GM23248 (cell line): ENCODE measurements at regions not wholly inside any gene's neighbourhood (a gene's known extent, or its start where the extent isn't known, plus 50 kb on each side); places are given as distances from the start of the nearest gene placed in this dataset.
A peak's percentile ranks its signal among the peaks of the same experiment; 100 is the strongest.

Source experiments
- DNase-seq: peaks from one replicate; pipeline ENCODE4 v3.0.0-alpha.2; 2015
- H2AFZ ChIP-seq: fragments of 200-600 bp; sonication (generic); 2 replicates; pipeline ENCODE4 v1.6.1; 2016; ENCODE audit warnings: antibody characterized with exemption
- H3F3A ChIP-seq: fragments of 200-600 bp; sonication (generic); 2 replicates; pipeline ENCODE4 v1.6.1; 2016; ENCODE audit warnings: mild to moderate bottlenecking, antibody characterized with exemption, mixed run types; ENCODE audit not compliant: insufficient read depth
- H3K27ac ChIP-seq: fragments of 200-600 bp; sonication (generic); 2 replicates; pipeline ENCODE4 v1.5.1; 2016; ENCODE audit warnings: mild to moderate bottlenecking
- H3K27me3 ChIP-seq: fragments of 200-600 bp; sonication (generic); replicated peaks from 2 replicates; pipeline ENCODE4 v1.6.1; 2016; ENCODE audit warnings: mild to moderate bottlenecking; ENCODE audit not compliant: insufficient read depth
- H3K36me3 ChIP-seq: fragments of 200-600 bp; sonication (generic); 2 replicates; pipeline ENCODE4 v1.6.1; 2016; ENCODE audit warnings: low read depth, mild to moderate bottlenecking
- H3K4me1 ChIP-seq: fragments of 200-600 bp; sonication (generic); 2 replicates; pipeline ENCODE4 v1.6.1; 2016; ENCODE audit warnings: mild to moderate bottlenecking; ENCODE audit not compliant: insufficient read depth
- H3K4me2 ChIP-seq: fragments of 200-600 bp; sonication (generic); one replicate; pipeline ENCODE4 v1.6.1; 2016; ENCODE audit warnings: mild to moderate bottlenecking; ENCODE audit not compliant: unreplicated experiment
- H3K4me3 ChIP-seq: fragments of 200-600 bp; sonication (generic); 2 replicates; pipeline ENCODE4 v1.5.1; 2016; ENCODE audit warnings: mild to moderate bottlenecking
- H3K79me2 ChIP-seq: fragments of 200-600 bp; sonication (generic); 2 replicates; pipeline ENCODE4 v1.6.1; 2016; ENCODE audit warnings: mild to moderate bottlenecking; ENCODE audit not compliant: insufficient read depth
- H3K9ac ChIP-seq: fragments of 200-600 bp; sonication (generic); 2 replicates; pipeline ENCODE4 v1.6.1; 2016; ENCODE audit warnings: mild to moderate bottlenecking
- H3K9me2 ChIP-seq: fragments of 200-600 bp; sonication (generic); 2 replicates; pipeline ENCODE4 v1.6.1; 2016; ENCODE audit warnings: mixed run types, mild to moderate bottlenecking, moderate library complexity; ENCODE audit not compliant: insufficient read depth
- H3K9me3 ChIP-seq: fragments of 200-600 bp; sonication (generic); one replicate; pipeline ENCODE4 v1.6.1; 2017; ENCODE audit warnings: low read depth
- H4K20me1 ChIP-seq: fragments of 200-600 bp; sonication (generic); 2 replicates; pipeline ENCODE4 v1.6.0; 2016; ENCODE audit not compliant: insufficient read depth
- EZH2 ChIP-seq: fragments of 200-600 bp; sonication (generic); IDR thresholded peaks from 2 replicates; pipeline ENCODE4 v1.6.1; 2018; ENCODE audit warnings: antibody characterized with exemption, mild to moderate bottlenecking; ENCODE audit not compliant: insufficient read depth, poor library complexity, severe bottlenecking
- EZH2phosphoT487 ChIP-seq: fragments of 200-600 bp; sonication (generic); IDR thresholded peaks from 2 replicates; pipeline ENCODE4 v1.6.1; 2018; ENCODE audit warnings: antibody characterized with exemption, moderate library complexity, mild to moderate bottlenecking, low read depth; ENCODE audit not compliant: insufficient read depth
- WGBS, 2 experiments: methylation state at CpG; one replicate each; pipeline ENCODE4 v1.1.6; 2015 to 2017; ENCODE audit warnings: low lambda C conversion rate in 2 of 2, low coverage in 1 of 2; ENCODE audit errors: missing lambda C conversion rate in 2 of 2; 5-methylcytosine and 5-hydroxymethylcytosine counted together
- in situ Hi-C: fragments of 300-500 bp; cut with MboI; formaldehyde crosslinking; loops from 2 replicates; pipeline ENCODE4 v1.15.0; 2020

DNA sequence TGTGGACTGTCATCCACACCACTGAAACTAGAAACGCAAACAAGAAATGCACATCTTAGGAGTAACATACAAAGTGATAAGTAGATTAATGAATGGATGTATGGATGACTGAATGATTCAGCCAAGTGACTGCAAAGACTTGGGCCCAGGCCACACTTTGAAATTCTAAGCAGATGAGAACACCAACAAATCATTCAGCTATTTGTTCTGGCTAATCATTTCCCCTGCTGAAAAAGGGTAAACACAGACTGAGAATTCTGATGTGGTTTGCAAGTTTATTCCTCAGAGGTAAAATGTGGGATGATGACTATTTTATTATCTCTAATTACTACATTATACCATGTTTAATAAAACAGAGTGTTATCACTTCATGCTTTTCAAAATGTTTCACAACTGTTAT lies 163.2 kb upstream of the ADAMTS16 start:
- H3K9me2 ChIP-seq: no peaks in the 10 kb centered on the region
- H3K9me3 ChIP-seq: no peaks in the 10 kb centered on the region
- TF ChIP-seq EZH2phosphoT487 (peak; percentile 83; the same call in 1 of the 2 replicates), EZH2 (no peak)
- no peak overlapping the region for H3K27ac ChIP-seq
- peaks cover 10% of the 10 kb centered on the region; the same call in 1 of the 2 replicates for H3K4me1 ChIP-seq
- peaks cover 52% of the 10 kb centered on the region for H3K27me3 ChIP-seq
- WGBS, 2 experiments: 59 to 60% methylated on average over 1 of the region's 1 CpG
- no peaks in the 10 kb centered on the region for H3K79me2 ChIP-seq
- H3K4me2 ChIP-seq: no peak overlapping the region
- peak; percentile 57 for DNase-seq
- no peak overlapping the region for H3K4me3 ChIP-seq
- no peak overlapping the region for H2AFZ ChIP-seq
- no peaks in the 10 kb centered on the region for H3K36me3 ChIP-seq
- in situ Hi-C loops: no loop called here
- H3F3A ChIP-seq: peaks cover 7% of the 10 kb centered on the region
- no peak overlapping the region for H3K9ac ChIP-seq
- no peaks in the 10 kb centered on the region for H4K20me1 ChIP-seq

DNA sequence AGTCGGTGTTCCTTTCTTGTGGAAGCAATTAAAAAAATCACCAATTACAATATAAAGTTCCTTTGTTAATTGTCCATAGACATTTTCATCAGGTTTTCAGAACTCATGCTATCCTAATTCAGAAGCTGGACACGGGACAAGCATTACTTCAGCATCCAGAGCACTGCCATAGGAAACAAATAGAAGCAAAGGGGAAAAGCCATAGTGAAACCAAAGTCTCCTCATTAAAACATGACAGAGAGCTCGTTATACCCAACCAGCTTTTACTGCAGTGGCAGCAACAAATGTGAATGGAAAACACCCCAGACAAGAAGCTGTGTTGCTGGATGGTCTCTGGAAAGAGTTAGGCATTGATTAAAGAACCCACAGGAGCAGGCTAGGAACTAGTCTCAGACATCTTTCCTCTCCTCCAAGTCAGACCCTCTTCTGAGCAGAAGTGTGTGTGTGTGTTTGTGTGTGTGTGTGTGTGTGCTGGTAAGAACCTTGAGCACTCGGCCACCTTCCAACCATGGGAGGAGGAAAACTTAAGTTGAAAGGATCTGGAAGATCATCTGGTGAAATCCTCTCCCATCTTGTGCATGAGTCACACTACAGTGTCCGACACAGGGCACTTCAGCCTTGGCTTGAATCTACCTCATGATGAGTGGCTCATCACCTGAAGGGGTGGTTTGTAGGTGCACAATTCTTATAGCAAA lies 162.6 kb upstream of the ADAMTS16 start:
- Histone ChIP-seq H3K79me2 (no peaks in the 10 kb centered on the region), H3K9ac (no peak overlapping the region), H3K36me3 (no peaks in the 10 kb centered on the region), H3K4me1 (peaks cover 10% of the 10 kb centered on the region; the same call in 1 of the 2 replicates), H3K27ac (no peak overlapping the region), H4K20me1 (no peaks in the 10 kb centered on the region), H3K4me2 (no peak overlapping the region), H3K9me3 (no peaks in the 10 kb centered on the region), H2AFZ (no peak overlapping the region), H3K27me3 (peaks cover 50% of the 10 kb centered on the region), H3F3A (peaks cover 7% of the 10 kb centered on the region), H3K9me2 (no peaks in the 10 kb centered on the region), H3K4me3 (no peak overlapping the region)
- peak; percentile 30 for DNase-seq
- in situ Hi-C loops: no loop called here
- TF ChIP-seq EZH2: no peak
- TF ChIP-seq EZH2phosphoT487: no peak
- 12 to 21% methylated on average over 5 of the region's 5 CpGs for WGBS, 2 experiments

DNA sequence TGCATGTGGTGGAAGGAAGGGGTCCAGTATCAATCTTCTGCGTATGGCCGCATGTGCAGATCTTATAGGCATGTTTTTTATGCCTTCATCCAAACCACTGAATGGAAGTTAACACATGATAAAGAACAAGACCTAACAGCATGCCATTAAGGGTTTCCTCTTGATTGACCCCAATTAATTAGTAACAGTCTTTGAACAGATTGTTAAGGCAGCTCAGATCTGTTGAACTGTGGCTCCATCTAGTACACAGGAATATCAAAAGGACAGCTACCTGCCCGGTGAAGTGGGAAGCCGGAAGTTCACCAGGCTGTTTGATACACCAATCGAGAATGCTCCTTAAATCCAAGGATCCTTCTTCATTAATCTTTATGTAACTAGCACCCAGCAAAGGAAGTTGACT lies 159.9 kb upstream of the ADAMTS16 start:
- Histone ChIP-seq H4K20me1 (no peaks in the 10 kb centered on the region), H3K9me2 (no peaks in the 10 kb centered on the region), H3K4me1 (peaks cover 10% of the 10 kb centered on the region; the same call in 1 of the 2 replicates), H3K9ac (no peak overlapping the region), H3K36me3 (no peaks in the 10 kb centered on the region), H3K9me3 (no peaks in the 10 kb centered on the region), H3K27me3 (peaks cover 63% of the 10 kb centered on the region), H3K4me3 (no peak overlapping the region), H3K4me2 (no peak overlapping the region), H3F3A (peaks cover 7% of the 10 kb centered on the region), H3K79me2 (no peaks in the 10 kb centered on the region), H3K27ac (no peak overlapping the region), H2AFZ (no peak overlapping the region)
- in situ Hi-C loops: no loop called here
- DNase-seq: no peak
- 80 to 82% methylated on average over 5 of the region's 5 CpGs for WGBS, 2 experiments
- TF ChIP-seq EZH2 (no peak), EZH2phosphoT487 (no peak)

DNA sequence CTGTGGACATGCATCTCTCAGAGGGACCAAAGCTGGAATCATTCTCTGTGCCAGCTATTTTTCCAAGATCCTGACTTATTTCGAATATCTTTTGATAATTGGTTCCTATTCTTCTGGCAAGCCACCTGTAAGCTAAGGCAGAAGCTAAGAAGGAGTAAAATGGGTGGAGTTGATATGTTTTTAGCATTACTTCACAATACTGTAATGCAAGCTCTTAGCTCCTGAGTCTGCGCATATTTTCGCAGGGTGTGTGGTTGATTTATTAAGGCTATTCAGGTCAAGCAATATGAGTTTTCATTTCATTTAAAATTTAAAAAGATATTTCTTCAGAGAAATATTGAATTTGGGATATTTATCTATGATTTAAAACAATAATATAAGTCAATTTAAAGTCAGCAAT lies 158.5 kb upstream of the ADAMTS16 start:
- in situ Hi-C loops: no loop called here
- H3K4me2 ChIP-seq: no peak overlapping the region
- H4K20me1 ChIP-seq: no peaks in the 10 kb centered on the region
- no peaks in the 10 kb centered on the region for H3K9me2 ChIP-seq
- no peaks in the 10 kb centered on the region for H3K79me2 ChIP-seq
- 55 to 62% methylated on average over 3 of the region's 3 CpGs for WGBS, 2 experiments
- H3K4me3 ChIP-seq: no peak overlapping the region
- no peaks in the 10 kb centered on the region for H3K9me3 ChIP-seq
- H3K4me1 ChIP-seq: peaks cover 10% of the 10 kb centered on the region; the same call in 1 of the 2 replicates
- no peak overlapping the region for H3K27ac ChIP-seq
- no peak overlapping the region for H2AFZ ChIP-seq
- peaks cover 7% of the 10 kb centered on the region for H3F3A ChIP-seq
- H3K9ac ChIP-seq: no peak overlapping the region
- H3K36me3 ChIP-seq: no peaks in the 10 kb centered on the region
- peaks cover 76% of the 10 kb centered on the region for H3K27me3 ChIP-seq
- TF ChIP-seq EZH2 (no peak), EZH2phosphoT487 (no peak)
- no peak for DNase-seq
